T47D (cell line): ENCODE measurements at regions not wholly inside any gene's neighbourhood (a gene's known extent, or its start where the extent isn't known, plus 50 kb on each side); places are given as distances from the start of the nearest gene placed in this dataset.
"Not testable (repeated sequence)": the region's sequence is repeated elsewhere in the genome, so short reads cannot be mapped to it uniquely, and the experiment has no call there.

ENCODE experiments used
- DNase-seq, 2 experiments: peaks; one replicate each; pipeline versions ENCODE4 v3.0.0 to v3.0.0-alpha.2; 2011 to 2012; ENCODE audit warnings: low read depth in 1 of 2, low spot score in 1 of 2
- JUND ChIP-seq: IDR thresholded peaks from 2 replicates; pipeline ENCODE4 v1.6.1; 2012; ENCODE audit warnings: low read depth
- in situ Hi-C: cut with HindIII; loops from 2 replicates; pipeline ENCODE4 v1.10.0; 2016; ENCODE audit warnings: low sequenced_read_pairs, low pct_unique_long_range_greater_than_20kb

- in situ Hi-C loops, result no loop called here
- no peak for TF ChIP-seq JUND
- peak in 1 of 2 experiments; percentile 65 for DNase-seq
Measured at GRCh38 chrX:74015379-74016019, 163.0 kb upstream of the XIST start.

DNA sequence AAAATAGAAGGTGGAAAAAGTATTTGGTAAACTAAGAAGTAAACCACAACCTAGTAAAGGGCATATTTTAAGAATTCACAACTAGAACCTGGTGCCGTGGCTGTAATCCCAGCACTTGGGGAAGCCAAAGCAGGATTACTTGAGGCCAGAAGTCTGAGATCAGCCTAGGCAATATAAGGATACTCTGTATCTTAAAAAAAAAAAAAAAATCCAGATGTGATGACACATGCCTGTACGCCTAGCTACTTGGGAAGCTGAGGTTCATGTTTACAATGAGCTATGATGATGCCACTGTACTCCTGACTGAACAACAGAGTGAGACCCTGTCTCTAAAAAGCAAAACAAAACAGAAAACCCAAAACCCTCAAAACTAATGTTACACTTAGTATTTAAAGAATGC, 156.5 kb upstream of the XIST start:
- no peak for TF ChIP-seq JUND
- no peak for DNase-seq
- in situ Hi-C loops, result no loop called here

GRCh38 chrX:73992019-73992418, 139.5 kb upstream of the XIST start:
- in situ Hi-C loops, result no loop called here
- no peak for DNase-seq
- no peak for TF ChIP-seq JUND

DNA sequence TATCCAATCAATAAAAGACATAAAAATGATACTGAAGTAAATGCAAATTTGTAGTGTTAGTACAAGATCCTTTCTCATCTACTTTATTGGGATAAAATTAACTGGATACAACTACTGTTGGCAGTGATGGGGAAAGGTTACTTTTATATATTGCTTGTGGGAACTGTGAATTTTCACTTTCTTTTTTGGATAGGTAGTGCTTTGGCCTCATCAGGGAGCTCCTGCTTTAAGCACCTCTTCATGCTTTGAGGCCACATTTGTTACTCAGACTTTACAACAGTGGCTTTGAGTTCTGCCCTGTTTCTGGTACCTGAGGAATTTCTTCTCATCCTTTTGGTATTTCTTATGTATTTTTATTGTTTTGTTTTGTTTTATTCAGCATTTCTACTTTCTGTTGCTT, 134.7 kb upstream of the XIST start:
- DNase-seq, result no peak
- TF ChIP-seq JUND, result no peak

GRCh38 chrX:73979551-73980131, 127.1 kb upstream of the XIST start:
- TF ChIP-seq JUND, result no peak
- no peak for DNase-seq
- in situ Hi-C loops, result no loop called here

More for the DNA sequence above, 134.7 kb upstream of the XIST start:
- in situ Hi-C loops, result no loop called here

DNA sequence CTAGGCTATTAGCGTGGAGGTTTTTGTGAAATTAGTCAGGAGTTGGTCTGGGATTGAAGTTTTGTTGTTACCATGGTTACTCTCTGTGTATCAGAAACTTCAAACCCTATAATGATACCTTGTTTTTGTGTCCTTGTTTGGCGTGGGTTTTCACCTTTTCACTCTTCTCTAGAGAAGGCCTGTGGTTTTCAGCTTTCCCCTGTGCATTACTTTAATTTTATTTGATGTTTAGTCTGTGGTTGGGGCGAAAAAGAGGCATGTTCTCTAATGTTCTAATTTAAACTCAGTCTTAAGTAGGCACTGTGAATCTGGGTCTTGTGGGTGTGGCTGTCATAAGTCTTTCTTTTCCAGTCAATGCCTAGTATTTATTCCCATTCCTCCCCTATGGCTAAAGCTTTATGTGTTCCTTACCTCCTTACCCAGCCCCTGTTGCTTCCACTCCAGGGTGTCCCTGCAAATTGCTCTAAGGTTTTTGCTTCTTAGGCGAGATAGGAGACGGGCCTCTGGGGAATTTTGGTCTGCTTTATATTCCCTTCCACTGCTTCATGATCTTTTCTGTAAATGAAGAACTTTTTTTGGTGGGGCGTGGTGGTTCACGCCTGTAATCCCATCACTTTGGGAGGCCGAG, 125.1 kb upstream of the XIST start:
- TF ChIP-seq JUND, result no peak
- in situ Hi-C loops, result no loop called here
- no peak for DNase-seq

DNA sequence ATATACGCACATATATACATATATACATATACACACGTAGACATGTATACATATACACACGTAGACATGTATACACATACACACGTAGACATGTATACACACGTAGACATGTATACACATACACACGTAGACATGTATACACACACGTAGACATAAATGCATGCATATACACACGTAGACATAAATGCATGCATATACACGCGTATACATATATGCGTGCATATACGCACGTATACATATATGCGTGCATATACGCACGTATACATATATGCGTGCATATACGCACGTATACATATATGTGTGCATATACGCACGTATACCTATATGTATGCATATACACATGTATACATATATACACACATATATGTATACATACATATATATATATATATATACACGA, 114.9 kb upstream of the XIST start:
- in situ Hi-C loops, result not testable (repeated sequence)

DNA sequence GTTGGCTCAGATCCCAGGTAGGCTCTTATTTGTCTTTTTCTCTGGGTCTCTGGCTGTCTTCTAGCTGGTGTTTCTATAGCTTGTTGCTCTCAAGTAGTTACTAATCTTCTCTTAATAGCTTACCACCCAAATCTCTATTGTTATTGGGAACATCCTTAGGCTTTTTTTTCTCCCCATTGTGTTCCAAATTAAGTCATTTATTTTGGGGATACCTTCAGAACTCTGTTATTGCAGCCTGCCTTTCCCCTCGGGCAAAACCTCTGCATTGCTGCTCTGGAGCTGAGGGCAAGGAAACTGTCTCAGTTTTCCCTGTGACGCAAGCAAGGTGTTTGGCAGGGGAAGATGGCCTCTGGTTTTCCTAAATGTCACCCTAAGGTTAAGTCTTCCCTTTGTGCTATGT, 113.3 kb upstream of the XIST start:
- no peak for DNase-seq
- in situ Hi-C loops, result no loop called here
- TF ChIP-seq JUND, result no peak

More for the DNA sequence above, 114.9 kb upstream of the XIST start:
- DNase-seq, result not testable (repeated sequence)

GRCh38 chrX:73964579-73964978, 112.1 kb upstream of the XIST start:
- in situ Hi-C loops, result no loop called here
- DNase-seq, result no peak
- no peak for TF ChIP-seq JUND

- TF ChIP-seq JUND, result no peak
- DNase-seq, result no peak
- in situ Hi-C loops, result no loop called here
Measured at GRCh38 chrX:73963682-73964081, 111.2 kb upstream of the XIST start.

DNA sequence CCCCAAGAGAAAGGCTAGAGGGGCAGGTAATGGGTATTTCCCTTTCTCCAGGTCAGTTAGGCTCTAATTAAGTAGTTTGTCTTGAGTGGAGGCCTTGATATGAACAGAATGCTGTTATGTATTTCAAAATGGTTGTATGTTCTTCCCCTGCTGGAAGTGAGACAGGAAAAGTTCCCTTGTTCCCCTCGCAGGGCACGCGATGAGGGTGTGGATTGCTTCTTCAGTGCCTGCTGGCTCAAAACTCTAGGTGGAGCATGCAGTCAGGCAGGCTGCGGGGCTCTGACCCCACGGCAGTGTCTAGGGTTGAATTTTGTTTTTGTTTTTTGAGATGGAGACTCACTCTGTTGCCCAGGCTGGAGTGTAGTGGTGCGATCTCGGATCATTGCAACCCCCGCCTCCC, 110.4 kb upstream of the XIST start:
- in situ Hi-C loops, result no loop called here
- no peak for TF ChIP-seq JUND
- DNase-seq, result no peak

DNA sequence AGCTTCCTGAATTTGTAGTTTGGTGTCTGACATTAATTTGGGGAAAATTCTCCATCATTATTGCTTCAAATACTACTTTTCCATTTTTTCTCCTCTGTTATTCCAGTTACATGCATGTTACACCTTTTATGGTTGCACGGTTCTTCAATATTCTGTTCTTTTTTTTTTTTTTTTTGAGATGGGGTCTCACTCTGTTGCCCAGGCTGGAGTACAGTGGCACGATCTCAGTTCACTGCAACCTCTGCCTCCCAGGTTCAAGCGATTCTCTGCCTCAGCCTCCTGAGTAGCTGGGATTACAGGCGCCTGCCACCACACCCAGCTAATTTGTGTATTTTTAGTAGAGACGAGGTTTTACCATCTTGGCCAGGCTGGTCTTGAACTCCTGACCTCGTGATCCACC, 109.4 kb upstream of the XIST start:
- in situ Hi-C loops, DNase-seq: not testable (repeated sequence)

DNA sequence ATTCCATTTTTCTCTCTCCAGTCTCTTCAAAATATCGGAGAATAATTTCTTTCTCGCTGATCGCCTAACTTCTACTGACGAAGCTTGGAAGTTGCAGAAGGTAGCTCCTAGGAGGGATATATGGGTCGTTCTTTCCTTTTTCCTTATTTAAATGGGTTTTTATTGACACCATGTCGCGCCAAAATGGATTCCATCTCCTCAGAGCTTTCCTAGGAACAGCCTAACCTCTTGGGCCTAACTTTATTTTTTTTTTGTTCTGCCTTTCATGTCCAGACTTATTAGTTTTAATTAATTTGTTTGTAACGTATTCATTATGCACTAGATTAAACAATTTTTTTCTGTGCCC, 92.0 kb upstream of the XIST start:
- no peak for TF ChIP-seq JUND
- in situ Hi-C loops, result no loop called here
- DNase-seq, result no peak
